SU-DHL-6 (cell line): ENCODE measurements at regions not wholly inside any gene's neighbourhood (a gene's known extent, or its start where the extent isn't known, plus 50 kb on each side); places are given as distances from the start of the nearest gene placed in this dataset.

Source experiments
- EZH2phosphoT487 ChIP-seq: fragments of 200-600 bp; sonication (generic), shearing (Covaris generic); conservative IDR thresholded peaks from 2 replicates; pipeline ENCODE4 v1.6.1; 2018; ENCODE audit warnings: mild to moderate bottlenecking, antibody characterized with exemption, low read length, moderate library complexity, mixed read lengths
- TF ChIP-seq, protein P1 (sequence below): fragments of 200-600 bp; sonication (generic); IDR thresholded peaks from one replicate; pipeline ENCODE4 v1.5.1; 2017; ENCODE audit warnings: antibody characterized with exemption, mild to moderate bottlenecking, low read length, moderate library complexity; ENCODE audit not compliant: insufficient read depth, poor library complexity, severe bottlenecking

DNA sequence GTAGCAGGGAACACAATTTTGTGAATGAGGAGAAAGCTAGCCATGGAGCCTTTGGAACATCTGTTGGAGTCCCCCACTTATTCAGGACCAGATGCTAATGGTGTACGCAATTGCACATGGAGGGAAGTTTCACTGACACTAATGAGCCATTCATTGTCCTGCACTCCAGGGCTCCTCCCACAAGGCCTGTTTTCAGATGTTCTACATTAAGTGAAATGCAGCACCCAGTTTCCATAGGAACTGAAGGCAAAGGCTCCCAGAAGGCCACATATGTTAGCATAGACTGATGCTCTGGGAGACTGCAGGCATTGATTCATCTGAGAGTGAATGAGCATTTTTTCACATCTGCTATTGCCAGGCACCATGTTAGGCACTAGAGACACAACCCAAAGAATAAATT, 399.5 kb downstream of the ETS1 start:
- TF ChIP-seq, protein P1, sequence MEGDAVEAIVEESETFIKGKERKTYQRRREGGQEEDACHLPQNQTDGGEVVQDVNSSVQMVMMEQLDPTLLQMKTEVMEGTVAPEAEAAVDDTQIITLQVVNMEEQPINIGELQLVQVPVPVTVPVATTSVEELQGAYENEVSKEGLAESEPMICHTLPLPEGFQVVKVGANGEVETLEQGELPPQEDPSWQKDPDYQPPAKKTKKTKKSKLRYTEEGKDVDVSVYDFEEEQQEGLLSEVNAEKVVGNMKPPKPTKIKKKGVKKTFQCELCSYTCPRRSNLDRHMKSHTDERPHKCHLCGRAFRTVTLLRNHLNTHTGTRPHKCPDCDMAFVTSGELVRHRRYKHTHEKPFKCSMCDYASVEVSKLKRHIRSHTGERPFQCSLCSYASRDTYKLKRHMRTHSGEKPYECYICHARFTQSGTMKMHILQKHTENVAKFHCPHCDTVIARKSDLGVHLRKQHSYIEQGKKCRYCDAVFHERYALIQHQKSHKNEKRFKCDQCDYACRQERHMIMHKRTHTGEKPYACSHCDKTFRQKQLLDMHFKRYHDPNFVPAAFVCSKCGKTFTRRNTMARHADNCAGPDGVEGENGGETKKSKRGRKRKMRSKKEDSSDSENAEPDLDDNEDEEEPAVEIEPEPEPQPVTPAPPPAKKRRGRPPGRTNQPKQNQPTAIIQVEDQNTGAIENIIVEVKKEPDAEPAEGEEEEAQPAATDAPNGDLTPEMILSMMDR = no peak
- TF ChIP-seq EZH2phosphoT487 = no peak
